ENCODE measurements at regions not wholly inside any gene's neighbourhood (a gene's known extent, or its start where the extent isn't known, plus 50 kb on each side); places are given as distances from the start of the nearest gene placed in this dataset.

DNA sequence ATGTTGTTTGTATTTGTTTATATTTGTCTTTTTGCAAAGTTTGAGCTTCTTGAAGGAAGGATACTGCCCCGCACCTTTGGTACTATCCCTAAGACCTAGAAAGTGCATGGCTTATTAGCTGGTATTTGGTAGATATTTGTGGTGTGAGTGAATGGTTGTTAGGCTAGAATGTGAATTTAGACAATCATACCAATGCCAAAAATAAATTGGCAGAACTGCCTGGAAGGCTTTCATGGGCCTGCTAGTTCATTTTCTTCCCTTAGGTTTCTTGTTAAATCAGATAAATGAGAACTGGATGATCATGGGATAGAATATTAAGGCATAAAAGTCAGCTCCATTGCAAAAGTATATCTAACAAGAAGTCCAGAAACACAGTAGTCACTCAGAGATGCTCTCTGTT, 147.5 kb upstream of the TSLP start:
- TF ChIP-seq, protein P1, sequence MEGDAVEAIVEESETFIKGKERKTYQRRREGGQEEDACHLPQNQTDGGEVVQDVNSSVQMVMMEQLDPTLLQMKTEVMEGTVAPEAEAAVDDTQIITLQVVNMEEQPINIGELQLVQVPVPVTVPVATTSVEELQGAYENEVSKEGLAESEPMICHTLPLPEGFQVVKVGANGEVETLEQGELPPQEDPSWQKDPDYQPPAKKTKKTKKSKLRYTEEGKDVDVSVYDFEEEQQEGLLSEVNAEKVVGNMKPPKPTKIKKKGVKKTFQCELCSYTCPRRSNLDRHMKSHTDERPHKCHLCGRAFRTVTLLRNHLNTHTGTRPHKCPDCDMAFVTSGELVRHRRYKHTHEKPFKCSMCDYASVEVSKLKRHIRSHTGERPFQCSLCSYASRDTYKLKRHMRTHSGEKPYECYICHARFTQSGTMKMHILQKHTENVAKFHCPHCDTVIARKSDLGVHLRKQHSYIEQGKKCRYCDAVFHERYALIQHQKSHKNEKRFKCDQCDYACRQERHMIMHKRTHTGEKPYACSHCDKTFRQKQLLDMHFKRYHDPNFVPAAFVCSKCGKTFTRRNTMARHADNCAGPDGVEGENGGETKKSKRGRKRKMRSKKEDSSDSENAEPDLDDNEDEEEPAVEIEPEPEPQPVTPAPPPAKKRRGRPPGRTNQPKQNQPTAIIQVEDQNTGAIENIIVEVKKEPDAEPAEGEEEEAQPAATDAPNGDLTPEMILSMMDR (IDR thresholded peaks at IDR 0.05): no peak
- Mint-ChIP-seq H3K36me3 (ENCODE audit: low read depth) (no peaks in the 10 kb centered on the region), H3K4me3 (no peak overlapping the region), H3K4me1 (peaks cover 9% of the 10 kb centered on the region), H3K9me3 (no peaks in the 10 kb centered on the region), H3K27ac (no peak overlapping the region), H3K27me3 (ENCODE audit: low read depth, poor library complexity) (no peaks in the 10 kb centered on the region)
- no peak for DNase-seq

GRCh38 chr5:110925398-110925797, 146.1 kb upstream of the TSLP start:
- DNase-seq: no peak
- H3K4me3 Mint-ChIP-seq: no peak overlapping the region
- H3K4me1 Mint-ChIP-seq: no peaks in the 10 kb centered on the region
- H3K36me3 Mint-ChIP-seq (ENCODE audit: low read depth): no peaks in the 10 kb centered on the region
- H3K9me3 Mint-ChIP-seq: no peaks in the 10 kb centered on the region
- TF ChIP-seq, protein P1 (IDR thresholded peaks at IDR 0.05): no peak
- no peak overlapping the region for H3K27ac Mint-ChIP-seq
- no peaks in the 10 kb centered on the region for H3K27me3 Mint-ChIP-seq (ENCODE audit: low read depth, poor library complexity)

DNA sequence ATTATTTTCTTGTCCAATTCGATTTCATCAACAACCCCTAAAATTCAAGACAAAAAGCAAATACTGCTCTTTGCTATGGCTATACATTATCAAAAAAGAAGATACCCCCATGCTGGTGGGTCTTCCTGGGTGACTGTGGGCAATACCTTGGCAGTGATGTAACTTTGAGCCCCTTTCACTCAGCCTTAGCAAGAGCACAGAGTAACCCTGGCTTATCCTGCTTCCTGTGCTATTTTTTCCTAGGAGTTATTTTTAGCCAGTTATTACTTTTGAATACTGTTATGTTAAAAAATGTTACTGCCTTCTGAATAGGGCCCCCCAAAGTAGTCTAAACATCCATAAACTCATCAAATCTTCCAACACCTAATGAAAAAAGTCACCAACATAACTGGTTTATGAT, 145.6 kb upstream of the TSLP start:
- Mint-ChIP-seq H3K9me3 (no peaks in the 10 kb centered on the region), H3K4me1 (no peaks in the 10 kb centered on the region), H3K36me3 (ENCODE audit: low read depth) (no peaks in the 10 kb centered on the region), H3K27ac (no peak overlapping the region), H3K27me3 (ENCODE audit: low read depth, poor library complexity) (no peaks in the 10 kb centered on the region), H3K4me3 (no peak overlapping the region)
- TF ChIP-seq, protein P1 (IDR thresholded peaks at IDR 0.05): no peak
- DNase-seq: no peak

- Mint-ChIP-seq H3K4me1 (no peaks in the 10 kb centered on the region), H3K4me3 (no peak overlapping the region), H3K27me3 (ENCODE audit: low read depth, poor library complexity) (peaks cover 7% of the 10 kb centered on the region), H3K27ac (no peak overlapping the region), H3K9me3 (peaks cover 24% of the 10 kb centered on the region), H3K36me3 (ENCODE audit: low read depth) (no peaks in the 10 kb centered on the region)
- no peak for DNase-seq
- TF ChIP-seq, protein P1 (IDR thresholded peaks at IDR 0.05): no peak
These were observed 138.6 kb upstream of the TSLP start for GRCh38 chr5:110932755-110933488.

DNA sequence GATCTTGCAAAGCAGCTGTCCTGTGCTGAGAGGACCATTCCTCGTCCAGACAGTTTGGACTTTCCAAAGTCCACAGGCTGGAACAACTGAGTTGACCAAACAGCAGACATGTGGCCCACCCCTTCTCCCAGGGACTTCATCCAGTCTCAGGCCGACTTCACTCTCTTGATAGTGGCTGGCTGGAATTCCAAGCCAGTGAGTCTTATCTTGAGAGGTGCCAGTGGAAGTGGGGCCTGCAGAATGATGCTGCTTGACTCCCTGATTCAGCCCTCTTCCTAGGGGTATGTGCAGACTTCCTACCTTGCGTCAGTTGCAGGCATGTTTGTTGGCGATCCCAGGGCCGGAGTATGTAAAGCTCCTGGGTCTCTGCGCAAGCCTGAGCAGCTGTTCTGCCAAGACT, 131.4 kb upstream of the TSLP start:
- H3K27ac Mint-ChIP-seq: no peak overlapping the region
- TF ChIP-seq, protein P1 (IDR thresholded peaks at IDR 0.05): no peak
- DNase-seq: no peak
- H3K36me3 Mint-ChIP-seq (ENCODE audit: low read depth): no peaks in the 10 kb centered on the region
- H3K4me1 Mint-ChIP-seq: no peaks in the 10 kb centered on the region
- no peak overlapping the region for H3K4me3 Mint-ChIP-seq
- H3K27me3 Mint-ChIP-seq (ENCODE audit: low read depth, poor library complexity): peaks cover 1% of the 10 kb centered on the region
- H3K9me3 Mint-ChIP-seq: peaks cover 4% of the 10 kb centered on the region

DNA sequence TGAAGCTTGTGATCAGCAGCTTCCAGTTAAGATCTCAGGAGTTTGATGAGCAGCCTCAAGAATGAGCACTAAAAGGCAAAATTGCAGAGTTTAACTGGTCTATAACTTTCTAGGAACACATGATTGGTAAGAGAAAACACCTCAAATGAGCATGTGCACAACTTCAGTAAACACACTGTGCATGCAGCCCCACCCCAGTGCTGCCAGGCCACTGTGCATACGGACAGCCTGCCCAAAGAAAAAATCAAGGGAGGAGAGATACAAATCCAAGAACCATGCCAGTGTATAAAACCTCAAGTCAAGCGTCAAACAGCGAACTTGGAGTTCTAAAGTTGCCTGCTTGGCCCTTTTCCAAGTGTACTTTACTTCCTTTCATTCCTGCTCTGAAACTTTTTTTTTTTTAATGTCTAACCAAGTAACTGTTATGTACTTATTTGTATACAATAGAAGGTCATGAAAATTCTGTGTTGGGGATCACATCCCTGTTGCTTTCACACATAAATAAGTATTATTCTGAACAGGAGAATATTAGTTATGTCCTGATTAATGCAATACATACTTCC, 125.6 kb upstream of the TSLP start:
- no peak for DNase-seq
- Mint-ChIP-seq H3K4me1 (no peaks in the 10 kb centered on the region), H3K9me3 (peaks cover 4% of the 10 kb centered on the region), H3K27me3 (ENCODE audit: low read depth, poor library complexity) (peaks cover 9% of the 10 kb centered on the region), H3K36me3 (ENCODE audit: low read depth) (no peaks in the 10 kb centered on the region), H3K4me3 (no peak overlapping the region), H3K27ac (no peak overlapping the region)
- TF ChIP-seq, protein P1 (IDR thresholded peaks at IDR 0.05): no peak

Data from nephron progenitor cell (in vitro differentiated cells).